GM18519 (cell line): ENCODE measurements at regions not wholly inside any gene's neighbourhood (a gene's known extent, or its start where the extent isn't known, plus 50 kb on each side); places are given as distances from the start of the nearest gene placed in this dataset.
"Not testable (repeated sequence)": the region's sequence is repeated elsewhere in the genome, so short reads cannot be mapped to it uniquely, and the experiment has no call there.

Source experiments
- ATAC-seq: cut with Tn5 transposase; IDR thresholded peaks from one replicate; pipeline ENCODE4 v1.9.1; 2021; ENCODE audit warnings: mild to moderate bottlenecking, moderate library complexity; ENCODE audit not compliant: unreplicated experiment, low FRiP score

DNA sequence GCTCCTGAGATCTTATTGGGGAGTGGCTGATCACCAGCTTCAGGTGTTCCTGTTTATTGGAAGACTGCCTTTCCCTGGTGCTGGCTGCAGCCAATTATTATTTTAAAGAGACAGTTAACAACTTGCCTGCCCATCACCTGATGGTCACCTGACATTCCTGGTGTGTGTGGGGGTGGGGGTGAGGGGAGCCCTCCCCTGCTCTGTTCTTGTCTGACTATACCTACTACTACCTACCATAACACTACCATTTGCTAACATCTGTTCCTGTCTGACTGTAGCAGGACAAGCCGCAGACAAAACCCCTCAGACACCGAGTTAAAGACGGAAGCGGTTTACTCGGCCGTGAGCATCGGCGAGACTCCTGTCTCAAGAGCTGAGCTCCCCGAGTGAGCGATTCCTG lies 54.9 kb upstream of the NBPF3 start:
- ATAC-seq = no peak

DNA sequence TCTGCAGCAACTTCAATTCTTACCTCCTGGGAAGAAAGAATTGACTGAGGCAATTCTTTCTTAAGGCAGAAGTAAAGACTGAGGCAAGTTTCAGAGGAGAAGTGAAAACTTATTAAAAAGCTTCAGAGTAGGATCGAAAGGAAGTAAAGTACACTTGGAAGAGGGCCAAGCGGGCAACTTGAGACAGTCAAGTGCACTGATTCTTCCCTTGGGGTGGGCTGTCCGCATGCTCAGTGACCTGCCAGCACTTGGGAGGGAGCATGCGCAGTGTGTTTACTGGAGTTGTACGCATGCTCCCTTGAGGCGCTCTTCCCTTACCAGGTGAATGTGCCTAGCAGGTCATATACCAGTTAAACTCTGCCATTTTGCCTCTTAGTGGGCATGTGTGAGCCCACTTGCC lies 55.3 kb upstream of the NBPF3 start:
- no peak for ATAC-seq

DNA sequence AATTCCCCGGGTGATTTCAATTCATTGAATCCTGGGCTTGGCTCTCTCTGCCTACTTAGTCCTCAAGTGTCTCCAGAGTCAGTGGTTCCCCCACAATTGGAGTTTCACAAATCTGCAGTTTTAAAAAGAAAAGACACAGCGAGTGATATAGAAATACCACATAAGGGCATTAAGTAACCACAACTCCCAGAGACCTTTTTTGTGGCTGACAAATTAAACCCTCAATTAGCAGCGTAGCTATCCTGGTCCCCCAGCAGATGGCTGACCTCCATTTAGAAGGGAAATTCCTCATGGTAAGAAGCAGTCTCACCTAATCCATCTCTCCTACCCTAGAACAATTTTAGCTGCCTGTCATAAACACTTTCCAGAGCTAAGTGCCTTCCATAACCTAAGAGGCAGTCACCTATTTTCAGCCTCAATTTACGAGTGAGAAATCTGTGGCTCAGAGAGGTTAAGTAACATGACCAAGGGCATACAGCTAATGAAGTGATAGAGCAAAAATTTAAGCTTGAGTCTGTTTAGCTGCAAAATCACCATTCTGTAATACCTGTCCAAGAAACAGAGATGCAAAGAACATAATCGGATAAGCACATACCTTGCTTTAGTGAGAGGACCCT lies 56.0 kb upstream of the NBPF3 start:
- no peak for ATAC-seq

DNA sequence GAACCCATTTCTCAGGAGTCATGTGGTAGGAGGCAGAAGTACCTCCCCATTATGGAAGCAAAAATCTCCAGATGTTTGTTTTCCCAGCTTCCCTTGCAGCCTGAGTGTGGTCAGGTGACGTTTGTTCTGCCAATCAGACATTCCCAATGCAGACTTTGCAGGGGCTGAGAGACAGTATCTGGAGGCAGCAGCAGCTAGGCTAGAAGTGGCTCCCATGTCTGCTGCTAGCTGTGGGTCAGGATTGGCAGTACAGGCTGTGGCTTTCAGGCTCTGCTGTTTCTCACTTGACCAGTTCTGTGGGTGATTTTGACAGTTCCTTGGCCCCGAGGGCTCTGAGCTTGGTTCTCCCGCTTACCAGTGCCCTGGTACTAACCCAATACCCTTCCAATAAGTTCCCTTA lies 58.6 kb upstream of the NBPF3 start:
- ATAC-seq = no peak

DNA sequence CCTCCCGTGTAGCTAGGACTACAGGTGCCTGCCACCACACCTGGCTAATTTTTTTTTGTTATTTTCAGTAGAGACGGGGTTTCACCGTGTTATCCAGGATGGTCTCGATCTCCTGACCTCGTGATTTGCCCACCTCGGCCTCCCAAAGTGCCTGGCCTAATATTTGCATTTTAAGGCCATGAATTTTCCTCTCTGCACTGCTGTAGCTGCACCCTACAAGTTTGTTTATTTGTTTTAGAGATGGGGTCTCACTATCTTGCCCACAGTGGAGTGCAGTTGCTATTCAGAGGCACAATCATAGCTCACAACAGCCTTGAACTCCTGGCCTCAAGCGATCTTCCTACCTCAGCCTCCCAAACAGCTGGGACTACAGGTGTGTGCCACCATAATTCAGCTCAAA lies 59.8 kb upstream of the NBPF3 start:
- ATAC-seq = not testable (repeated sequence)

DNA sequence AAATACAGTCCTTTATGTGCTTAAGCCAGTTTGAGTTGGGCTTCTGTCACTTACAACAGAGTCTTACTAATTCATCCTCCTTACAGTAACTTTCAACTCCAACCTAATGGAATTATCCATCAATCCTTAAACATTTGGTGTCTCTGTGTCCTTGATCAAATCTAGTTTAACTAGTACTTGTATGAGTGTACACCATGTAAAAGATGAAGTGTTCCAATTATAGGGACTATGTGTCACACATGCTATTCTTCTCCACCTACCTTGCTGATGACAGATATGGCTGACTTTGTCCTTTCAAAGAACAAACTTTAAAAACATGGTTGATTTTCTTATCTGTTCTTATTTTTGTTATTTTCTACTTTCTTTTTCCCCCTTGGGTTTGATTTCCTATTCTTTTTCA lies 60.4 kb upstream of the NBPF3 start:
- no peak for ATAC-seq

DNA sequence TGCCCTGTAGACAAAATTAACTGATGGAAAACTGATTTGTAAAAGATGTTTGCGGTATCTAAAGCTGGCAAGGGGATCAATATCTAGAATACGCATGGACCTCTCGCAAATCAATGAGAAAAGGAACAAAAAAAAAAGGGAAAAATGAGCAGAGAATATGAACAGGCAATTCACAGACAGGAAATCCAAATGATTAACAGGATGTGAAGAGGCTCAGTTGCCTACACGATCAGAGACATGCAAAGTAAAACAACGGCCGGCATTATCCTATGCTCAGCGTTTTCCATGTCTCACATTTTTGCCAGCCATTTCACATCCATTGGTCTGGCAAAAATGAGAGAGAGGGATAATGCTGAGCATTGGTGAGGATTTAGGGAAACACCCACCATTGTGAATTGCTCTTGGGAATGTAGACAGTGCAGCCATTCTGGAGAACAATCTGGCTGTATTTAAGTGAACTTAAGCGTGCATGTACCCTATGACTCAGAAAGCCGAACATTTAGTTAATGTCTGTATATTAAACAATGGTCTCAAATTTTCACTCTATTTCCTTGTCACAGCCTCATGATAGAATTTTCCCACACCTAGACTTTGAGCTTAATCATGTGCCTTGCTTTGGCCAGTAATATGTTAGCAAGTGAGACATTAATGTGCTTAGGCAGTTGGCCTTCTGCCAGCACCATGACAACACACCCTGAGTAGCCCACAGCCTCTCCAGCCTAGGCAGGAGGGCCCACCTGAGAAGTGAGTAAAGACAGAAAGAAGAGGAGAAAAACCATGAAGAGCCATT lies 61.0 kb upstream of the NBPF3 start:
- ATAC-seq = no peak

DNA sequence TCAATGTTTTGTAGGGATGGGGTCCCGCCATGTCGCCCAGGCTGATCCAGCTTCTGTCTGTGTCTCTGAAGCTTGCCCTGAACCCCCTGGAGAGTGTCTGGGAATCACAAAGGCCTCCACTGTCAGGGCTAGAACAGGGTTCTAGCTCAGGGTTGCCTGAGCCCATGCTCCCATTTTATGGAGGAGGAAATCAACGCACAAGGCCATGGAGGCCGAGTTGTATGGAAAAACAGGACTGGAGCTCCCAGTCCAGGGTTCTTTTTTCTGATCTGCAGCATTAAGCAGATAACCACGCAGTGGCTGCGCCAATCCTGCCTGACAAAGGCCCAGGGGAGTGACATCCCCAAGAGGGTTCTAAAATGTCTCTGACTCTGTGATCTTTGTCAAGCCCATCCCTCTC lies 67.6 kb upstream of the NBPF3 start:
- no peak for ATAC-seq

DNA sequence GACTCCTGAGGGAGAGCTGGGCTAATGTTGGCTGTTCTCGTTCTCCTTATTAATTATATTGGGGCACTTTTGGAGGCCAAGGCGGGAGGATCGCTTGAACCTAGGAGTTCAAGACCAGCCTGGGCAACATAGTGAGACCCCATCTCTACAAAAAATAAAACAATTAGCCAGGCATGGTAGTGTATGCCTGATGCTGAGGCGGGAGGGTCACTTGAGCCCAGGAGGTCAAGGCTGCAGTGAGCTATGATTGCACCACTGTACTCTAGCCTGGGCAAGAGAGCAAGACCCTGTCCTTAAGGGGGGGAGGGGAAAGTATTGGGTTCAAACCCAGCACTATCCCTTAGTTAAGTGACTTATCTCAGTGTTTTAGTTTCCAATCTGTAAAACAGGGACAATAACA lies 70.0 kb upstream of the NBPF3 start:
- no peak for ATAC-seq

DNA sequence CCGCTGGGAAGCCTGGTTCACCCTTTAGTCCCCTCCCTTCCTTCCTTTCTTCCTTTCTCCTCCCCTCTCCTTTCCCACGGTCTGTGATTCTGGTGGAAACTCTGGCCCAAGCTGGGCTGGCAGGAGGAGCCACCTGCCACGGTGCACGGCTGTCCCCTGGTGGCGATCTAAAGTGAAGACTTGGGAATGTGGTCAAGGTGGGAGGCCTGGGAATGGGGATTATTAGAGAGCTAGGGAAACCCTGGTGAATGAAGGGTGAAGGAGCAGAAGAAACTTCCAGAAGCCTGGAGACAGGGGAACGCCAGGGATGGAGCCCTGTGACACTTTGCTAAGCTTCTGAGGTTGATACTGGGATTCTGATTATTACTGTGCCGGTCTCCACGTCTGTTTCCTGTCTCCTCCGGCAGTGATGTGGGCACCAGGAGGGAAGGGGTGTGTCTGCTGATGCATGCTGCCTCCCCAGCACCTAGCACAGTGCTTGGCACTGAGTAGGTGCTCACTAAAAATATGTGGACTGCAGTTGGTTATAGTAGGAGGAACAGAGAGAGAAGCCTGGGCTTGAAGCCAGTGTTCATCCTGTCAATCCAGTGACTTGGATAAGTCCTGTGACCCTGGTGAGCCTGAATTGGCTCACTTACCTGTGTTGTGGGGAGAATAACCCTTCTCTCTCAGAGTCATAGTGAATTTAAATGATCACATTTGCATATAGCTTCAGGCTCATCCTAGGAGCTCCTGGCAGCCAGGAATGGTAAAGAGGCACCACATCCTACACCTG lies 71.2 kb upstream of the NBPF3 start:
- ATAC-seq = no peak

DNA sequence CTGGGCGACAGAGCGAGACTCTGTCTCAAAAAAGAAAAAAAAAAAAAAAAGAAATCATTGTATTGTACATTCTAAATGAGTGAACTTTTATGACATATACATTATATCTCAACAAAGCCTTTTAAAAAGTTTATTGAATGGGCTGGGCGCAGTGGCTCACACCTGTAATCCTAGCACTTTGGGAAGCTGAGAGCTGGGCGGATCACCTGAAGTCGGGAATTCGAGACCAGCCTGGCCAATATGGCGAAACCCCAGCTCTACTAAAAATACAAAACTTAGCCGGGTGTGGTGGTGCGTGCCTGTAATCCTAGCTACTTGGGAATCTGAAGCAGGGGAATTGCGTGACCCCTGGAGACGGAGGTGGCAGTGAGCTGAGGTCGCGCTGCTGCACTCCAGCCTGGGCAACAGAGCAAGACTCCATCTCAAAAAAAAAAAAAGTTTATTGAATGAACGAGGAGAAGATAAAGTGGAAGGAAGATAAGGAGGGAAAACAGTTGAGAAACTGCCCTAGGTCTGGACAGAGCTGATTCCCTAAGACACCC lies 71.9 kb upstream of the NBPF3 start:
- ATAC-seq = not testable (repeated sequence)

DNA sequence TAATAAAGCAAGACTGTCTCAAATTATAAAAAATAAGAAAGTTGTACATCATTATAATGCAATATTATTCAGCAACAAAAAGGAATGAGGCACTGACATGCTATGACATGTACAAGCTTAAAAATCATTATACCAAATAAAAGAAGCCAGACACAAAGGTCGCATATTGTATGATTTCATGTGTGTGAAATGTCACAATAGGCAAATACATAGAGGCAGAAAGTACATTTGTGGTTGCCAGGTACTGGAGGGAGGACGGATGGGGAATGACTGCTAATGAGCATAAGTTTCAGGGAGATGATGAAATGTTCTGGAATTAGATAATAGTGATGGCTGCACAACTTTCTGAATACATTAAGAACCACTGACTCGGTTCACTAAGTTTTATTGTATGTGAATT lies 73.6 kb upstream of the NBPF3 start:
- ATAC-seq = no peak

DNA sequence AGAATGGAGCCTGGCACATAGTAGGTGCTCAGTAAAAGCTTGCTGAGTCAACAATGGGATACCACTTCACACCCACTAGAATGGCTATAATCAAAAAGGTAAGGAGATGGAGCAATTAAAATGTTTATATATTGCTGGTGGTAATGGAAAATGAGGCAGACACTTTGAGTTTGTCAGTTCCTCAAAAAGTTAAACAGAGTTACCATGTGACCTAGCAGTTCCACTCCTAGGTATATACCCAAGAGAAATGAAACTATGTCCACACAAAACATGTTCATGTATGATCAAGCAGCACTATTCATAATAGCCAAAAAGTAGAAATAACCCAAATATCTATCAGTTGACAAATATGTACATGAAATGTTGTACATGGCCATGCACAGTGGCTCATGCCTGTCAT lies 74.8 kb upstream of the ECE1 start:
- ATAC-seq = no peak

DNA sequence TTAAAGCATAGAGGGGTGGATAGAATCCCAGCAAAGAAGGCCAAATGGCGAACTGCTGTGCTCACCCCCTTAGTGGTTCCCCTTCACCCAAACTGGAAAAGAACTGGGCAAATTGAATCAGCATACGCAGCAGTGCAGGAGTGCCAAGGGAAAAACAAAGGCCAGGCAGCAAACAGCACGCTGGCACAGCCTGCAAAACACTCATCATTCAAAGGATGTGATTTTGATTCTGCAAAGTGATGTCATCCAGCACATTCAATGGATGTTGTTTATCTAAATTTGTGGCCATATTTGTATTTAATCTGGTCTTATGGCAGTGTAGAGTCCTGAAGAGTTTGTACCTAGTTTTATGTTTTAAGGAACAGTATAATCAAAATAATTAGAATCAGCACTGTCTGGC lies 71.8 kb upstream of the ECE1 start:
- ATAC-seq = no peak

DNA sequence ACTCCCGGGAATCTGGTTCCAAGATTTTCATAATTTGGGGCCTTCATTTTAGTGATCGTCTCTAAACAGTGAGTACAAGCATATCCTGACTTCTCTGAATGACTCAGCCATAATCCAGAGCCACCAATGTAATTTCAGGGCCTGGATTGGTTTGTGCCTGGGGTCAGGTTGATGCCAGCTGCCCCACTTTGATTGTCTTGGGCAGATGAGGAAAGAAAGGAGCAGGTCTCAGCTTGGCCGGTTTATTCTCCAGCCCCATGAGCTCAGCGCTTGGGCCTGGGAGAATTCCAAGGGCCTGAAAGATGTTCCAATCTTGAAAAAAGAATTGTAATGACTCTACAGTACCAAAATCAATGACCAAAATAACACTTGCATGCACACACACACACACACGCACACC lies 71.2 kb upstream of the ECE1 start:
- ATAC-seq = no peak

DNA sequence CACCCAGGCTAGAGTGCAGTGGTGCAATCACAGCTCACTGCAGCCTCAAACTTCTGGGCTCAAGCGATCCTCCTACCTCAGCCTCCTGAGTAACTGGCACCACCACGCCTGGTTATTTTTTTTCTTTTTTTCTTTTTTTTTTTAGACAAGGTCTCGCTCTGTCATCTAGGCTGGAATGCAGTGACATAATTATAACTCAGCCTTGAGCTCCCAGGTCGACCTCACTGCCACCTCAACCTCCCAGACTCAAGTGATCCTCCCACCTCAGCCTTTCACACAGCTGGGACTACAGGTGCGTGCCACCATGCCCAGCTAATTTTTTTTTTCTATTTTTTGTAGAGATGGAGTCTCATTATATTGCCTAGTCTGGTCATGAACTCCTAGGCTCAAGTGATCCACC lies 66.9 kb upstream of the ECE1 start:
- ATAC-seq = no peak

DNA sequence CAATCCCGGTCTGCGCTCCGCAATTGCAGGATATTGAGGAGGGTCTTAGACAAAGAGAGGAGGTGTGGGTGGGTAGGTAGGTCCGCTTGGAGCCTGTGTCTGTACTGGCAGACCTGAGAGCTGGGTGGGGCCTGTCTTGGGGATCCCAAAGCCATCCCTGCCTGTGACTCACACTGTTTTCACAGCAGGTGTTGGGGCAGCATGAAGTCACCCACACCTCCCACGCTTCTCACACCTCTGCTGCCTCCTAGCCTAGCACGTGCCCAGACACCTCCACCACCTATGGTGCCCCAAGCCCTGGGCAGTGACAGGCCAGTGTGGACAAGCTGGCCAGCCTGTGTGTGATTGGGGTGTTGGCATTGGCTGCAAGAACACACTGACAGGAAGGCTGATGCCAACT lies 65.7 kb upstream of the ECE1 start:
- no peak for ATAC-seq

DNA sequence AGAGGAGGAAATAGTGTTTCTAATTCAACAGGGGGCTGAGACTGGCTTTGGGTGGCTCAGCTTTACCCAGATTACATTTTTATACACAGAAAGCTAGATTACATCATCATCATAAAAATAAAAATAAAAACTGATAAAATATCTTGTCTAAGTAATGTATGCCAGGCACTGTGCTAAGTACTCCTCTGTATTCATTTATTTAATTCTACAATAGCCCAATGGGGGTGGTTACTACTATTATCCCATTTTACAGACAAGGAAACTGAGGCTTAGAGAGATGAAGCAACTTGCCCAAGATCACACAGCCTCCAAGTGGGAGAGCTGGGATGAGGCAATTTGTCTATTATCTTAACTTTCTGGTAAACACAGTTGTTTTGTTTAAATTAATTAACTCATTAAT lies 62.3 kb upstream of the ECE1 start:
- ATAC-seq = no peak

DNA sequence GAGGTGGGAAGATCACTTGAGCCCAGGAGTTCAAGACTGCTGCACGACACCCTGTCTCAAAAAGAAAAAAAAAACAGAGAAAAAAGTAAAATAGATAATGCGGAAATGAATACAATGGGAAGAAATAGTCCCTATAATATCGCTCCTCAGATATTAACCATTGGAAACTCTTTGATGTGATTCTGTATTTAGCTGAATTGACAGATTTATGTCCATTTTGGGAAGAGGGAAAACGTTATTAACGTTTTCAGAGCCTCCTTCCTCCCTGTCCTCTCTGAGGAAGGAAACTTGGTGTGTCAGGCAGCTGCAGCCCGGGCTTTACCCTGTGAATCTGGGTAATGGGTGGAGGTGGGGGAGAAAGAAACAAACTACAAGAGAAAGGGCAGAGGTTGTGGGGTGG lies 61.6 kb upstream of the ECE1 start:
- no peak for ATAC-seq

DNA sequence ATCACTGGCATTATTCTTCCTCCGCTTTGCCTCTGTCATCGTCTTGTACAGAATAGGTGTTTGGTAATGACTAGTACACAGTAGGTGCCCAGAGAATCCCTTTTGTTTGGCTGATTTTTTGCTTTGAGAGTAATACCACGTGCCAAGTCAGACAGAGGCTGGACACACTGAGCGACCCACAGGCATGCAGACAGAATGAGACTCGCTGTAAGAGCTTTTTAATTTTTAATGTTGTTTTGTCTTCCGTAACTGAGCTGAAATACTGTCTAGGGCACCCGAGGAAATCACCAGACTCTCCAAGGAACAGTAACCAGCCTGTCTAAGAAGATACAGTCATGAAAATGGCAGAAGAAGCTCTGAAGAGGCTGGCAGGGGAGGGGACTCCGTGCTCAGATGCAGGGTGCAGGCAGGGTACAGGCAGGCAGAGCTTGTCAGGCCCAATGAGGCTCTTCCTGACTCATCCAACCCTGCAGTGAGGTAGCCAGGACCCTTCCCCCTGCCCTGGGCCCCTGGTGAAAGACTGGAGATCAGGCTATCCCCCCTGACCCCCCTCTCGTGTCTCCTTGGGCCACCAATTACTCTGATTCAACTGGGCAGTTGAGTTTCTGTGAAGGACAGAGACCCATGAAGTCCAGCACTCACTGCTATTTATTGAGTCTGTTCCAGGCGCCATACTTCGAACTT lies 60.1 kb upstream of the ECE1 start:
- no peak for ATAC-seq

DNA sequence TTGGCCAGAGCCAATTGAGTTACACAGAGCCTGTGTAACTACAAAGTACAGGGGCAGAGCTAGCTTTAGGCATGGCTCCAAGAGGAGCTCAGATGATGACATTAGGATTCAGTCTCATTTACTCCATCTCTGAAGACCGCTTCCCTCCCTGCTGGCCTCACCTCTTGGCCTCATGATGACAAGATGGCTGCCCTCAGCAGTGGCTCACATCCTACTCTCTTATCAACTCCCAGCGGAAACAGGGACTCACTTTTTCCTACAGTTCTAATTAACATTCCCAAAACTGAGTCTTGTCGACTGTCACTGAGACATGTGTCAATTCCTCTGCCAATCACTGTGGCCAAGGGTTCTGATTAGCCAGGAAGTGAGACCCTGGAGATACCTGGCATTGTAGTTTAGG lies 59.4 kb upstream of the ECE1 start:
- no peak for ATAC-seq
